Kidney epithelial cell (primary cell): ENCODE measurements at regions not wholly inside any gene's neighbourhood (a gene's known extent, or its start where the extent isn't known, plus 50 kb on each side); places are given as distances from the start of the nearest gene placed in this dataset.

Experiments
- DNase-seq: peaks from one replicate; pipeline ENCODE4 v3.0.0-alpha.2; 2010; ENCODE audit warnings: low read depth
- H3K27me3 ChIP-seq: 2 replicates; pipeline ENCODE4 v1.6.0; 2011; ENCODE audit warnings: low read length; ENCODE audit not compliant: control insufficient read depth, insufficient read depth
- H3K36me3 ChIP-seq: 2 replicates; pipeline ENCODE4 v1.5.1; 2011; ENCODE audit warnings: low read length; ENCODE audit not compliant: control insufficient read depth, insufficient read depth
- H3K4me3 ChIP-seq: 2 replicates; pipeline ENCODE4 v1.5.1; 2011; ENCODE audit warnings: low read depth, mild to moderate bottlenecking, control low read depth, low read length
- CTCF ChIP-seq: IDR thresholded peaks from 2 replicates; pipeline ENCODE4 v1.5.1; 2011; ENCODE audit warnings: mild to moderate bottlenecking, moderate library complexity, low read length, control low read depth, inconsistent platforms; ENCODE audit not compliant: insufficient read depth, poor library complexity, severe bottlenecking

GRCh38 chr13:62643007-62643483 is 1227.4 kb upstream of the PCDH20 start:
- H3K4me3 ChIP-seq, result no peak overlapping the region
- H3K36me3 ChIP-seq, result no peaks in the 10 kb centered on the region
- no peaks in the 10 kb centered on the region for H3K27me3 ChIP-seq
- DNase-seq, result peak; percentile 73
- no peak for TF ChIP-seq CTCF

GRCh38 chr13:62635161-62635560 is 1219.5 kb upstream of the PCDH20 start:
- no peak for TF ChIP-seq CTCF
- Histone ChIP-seq H3K27me3 (no peaks in the 10 kb centered on the region), H3K36me3 (no peaks in the 10 kb centered on the region), H3K4me3 (no peak overlapping the region)
- no peak for DNase-seq

GRCh38 chr13:62633448-62633847 is 1217.8 kb upstream of the PCDH20 start:
- no peaks in the 10 kb centered on the region for H3K36me3 ChIP-seq
- H3K4me3 ChIP-seq, result no peak overlapping the region
- no peaks in the 10 kb centered on the region for H3K27me3 ChIP-seq
- no peak for TF ChIP-seq CTCF
- no peak for DNase-seq

- DNase-seq, result no peak
- no peak overlapping the region for H3K4me3 ChIP-seq
- H3K36me3 ChIP-seq, result no peaks in the 10 kb centered on the region
- TF ChIP-seq CTCF, result no peak
- no peaks in the 10 kb centered on the region for H3K27me3 ChIP-seq
Observed at GRCh38 chr13:62631619-62632018, 1216.0 kb upstream of the PCDH20 start.

GRCh38 chr13:62631124-62631523 is 1215.5 kb upstream of the PCDH20 start:
- no peak for DNase-seq
- no peaks in the 10 kb centered on the region for H3K27me3 ChIP-seq
- TF ChIP-seq CTCF, result no peak
- H3K36me3 ChIP-seq, result no peaks in the 10 kb centered on the region
- no peak overlapping the region for H3K4me3 ChIP-seq

- Histone ChIP-seq H3K36me3 (no peaks in the 10 kb centered on the region), H3K27me3 (no peaks in the 10 kb centered on the region), H3K4me3 (no peak overlapping the region)
- TF ChIP-seq CTCF, result no peak
- DNase-seq, result no peak
Observed at GRCh38 chr13:62629618-62630017, 1214.0 kb upstream of the PCDH20 start.
